Omental fat pad (tissue), 3 donors: ENCODE measurements at regions not wholly inside any gene's neighbourhood (a gene's known extent, or its start where the extent isn't known, plus 50 kb on each side); places are given as distances from the start of the nearest gene placed in this dataset.

Source experiments
- ATAC-seq: fragments of 150-250 bp; one replicate; pipeline ENCODE4 v1.9.1; 2016; ENCODE audit warnings: mild to moderate bottlenecking, moderate library complexity; ENCODE audit not compliant: low FRiP score
- DNase-seq: peaks from one replicate; pipeline ENCODE4 v3.0.0-alpha.2; 2019; ENCODE audit warnings: low spot score
- CTCF ChIP-seq, 3 donors: fragments of 450-650 bp; IDR thresholded peaks; one replicate each; pipeline ENCODE4 v1.5.1; 2016 to 2017; ENCODE audit warnings: antibody characterized with exemption in 3 of 3, mild to moderate bottlenecking in 3 of 3, moderate library complexity in 2 of 3

- no peak for TF ChIP-seq CTCF (IDR thresholded peaks at IDR 0.05)
- ATAC-seq (no peak), DNase-seq (no peak)
These were observed 356.0 kb upstream of the CADM1 start for GRCh38 chr11:115860246-115860645.

- DNase-seq (no peak), ATAC-seq (no peak)
- TF ChIP-seq CTCF (IDR thresholded peaks at IDR 0.05), result no peak
These were observed 344.4 kb upstream of the CADM1 start for GRCh38 chr11:115848611-115849010.

GRCh38 chr11:115848080-115848479 lies 343.9 kb upstream of the CADM1 start:
- DNase-seq (no peak), ATAC-seq (no peak)
- no peak for TF ChIP-seq CTCF (IDR thresholded peaks at IDR 0.05)

GRCh38 chr11:115845872-115846271 lies 341.7 kb upstream of the CADM1 start:
- TF ChIP-seq CTCF (IDR thresholded peaks at IDR 0.05), result no peak
- DNase-seq (no peak), ATAC-seq (no peak)

GRCh38 chr11:115843685-115844084 lies 339.5 kb upstream of the CADM1 start:
- ATAC-seq (no peak), DNase-seq (no peak)
- TF ChIP-seq CTCF (IDR thresholded peaks at IDR 0.05), result no peak

- ATAC-seq (no peak), DNase-seq (no peak)
- no peak for TF ChIP-seq CTCF (IDR thresholded peaks at IDR 0.05)
These were observed 338.9 kb upstream of the CADM1 start for GRCh38 chr11:115843111-115843510.

- ATAC-seq (no peak), DNase-seq (no peak)
- no peak for TF ChIP-seq CTCF (IDR thresholded peaks at IDR 0.05)
These were observed 315.8 kb upstream of the CADM1 start for GRCh38 chr11:115820026-115820425.
